NCI-H2107 treated with DMSO at 0.1 percent for 48 hours (cell line): ENCODE measurements at regions not wholly inside any gene's neighbourhood (a gene's known extent, or its start where the extent isn't known, plus 50 kb on each side); places are given as distances from the start of the nearest gene placed in this dataset.
"Not testable (repeated sequence)": the region's sequence is repeated elsewhere in the genome, so short reads cannot be mapped to it uniquely, and the experiment has no call there.

Experiments used
- DNase-seq: peaks from one replicate; lab custom pipeline; 2025; ENCODE audit not compliant: unreplicated experiment; lab: John Stamatoyannopoulos, UW

DNA sequence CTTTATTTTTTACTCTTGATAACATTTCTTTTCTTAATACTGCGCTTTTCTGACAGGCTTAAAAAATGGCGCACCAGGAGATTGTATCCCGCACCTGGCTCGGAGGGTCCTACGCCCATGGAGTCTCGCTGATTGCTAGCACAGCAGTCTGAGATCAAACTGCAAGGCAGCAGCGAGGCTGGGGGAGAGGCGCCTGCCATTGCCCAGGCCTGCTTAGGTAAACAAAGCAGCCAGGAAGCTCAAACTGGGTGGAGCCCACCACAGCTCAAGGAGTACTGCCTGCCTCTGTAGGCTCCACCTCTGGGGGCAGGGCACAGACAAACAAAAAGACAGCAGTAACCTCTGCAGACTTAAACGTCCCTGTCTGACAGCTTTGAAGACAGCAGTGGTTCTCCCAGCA is 264.2 kb upstream of the EYS start:
- not testable (repeated sequence) for DNase-seq

DNA sequence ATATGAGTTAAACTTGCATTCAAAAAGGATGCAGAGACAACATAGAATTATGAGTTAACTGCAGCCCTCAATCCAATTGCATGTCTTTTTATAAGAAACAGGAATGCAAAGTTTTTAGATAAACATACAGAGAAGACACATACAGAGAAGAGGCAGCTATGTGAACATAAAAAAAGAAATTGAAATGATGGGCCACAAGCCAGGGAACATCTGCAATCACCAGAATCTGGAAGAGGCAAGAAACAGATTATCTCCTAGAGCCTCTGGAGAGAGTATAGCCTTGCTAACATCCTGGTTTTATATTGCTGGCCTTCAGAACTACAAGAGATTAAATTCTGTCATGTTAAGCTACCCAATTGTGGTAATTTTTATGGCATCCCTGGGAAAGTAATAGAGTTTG is 257.2 kb upstream of the EYS start:
- DNase-seq = no peak

DNA sequence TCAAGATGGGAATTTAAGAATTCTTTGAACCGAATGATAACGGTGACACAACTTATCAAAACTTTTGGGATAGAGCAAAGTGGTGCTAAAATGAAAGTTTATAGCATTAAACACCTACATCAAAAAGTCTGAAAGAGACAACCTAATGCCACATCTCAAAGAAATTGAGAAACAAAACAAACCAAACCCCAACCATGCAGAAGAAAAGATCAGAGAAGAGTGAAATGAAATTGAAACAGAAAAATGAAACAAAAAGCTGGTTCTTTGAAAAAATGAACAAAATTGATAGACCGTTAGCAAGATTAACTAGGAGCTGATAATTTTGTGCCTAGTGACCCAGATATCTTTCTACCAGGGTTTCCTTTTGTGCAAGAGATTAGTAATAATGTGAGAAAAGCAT is 248.0 kb upstream of the EYS start:
- DNase-seq = no peak

DNA sequence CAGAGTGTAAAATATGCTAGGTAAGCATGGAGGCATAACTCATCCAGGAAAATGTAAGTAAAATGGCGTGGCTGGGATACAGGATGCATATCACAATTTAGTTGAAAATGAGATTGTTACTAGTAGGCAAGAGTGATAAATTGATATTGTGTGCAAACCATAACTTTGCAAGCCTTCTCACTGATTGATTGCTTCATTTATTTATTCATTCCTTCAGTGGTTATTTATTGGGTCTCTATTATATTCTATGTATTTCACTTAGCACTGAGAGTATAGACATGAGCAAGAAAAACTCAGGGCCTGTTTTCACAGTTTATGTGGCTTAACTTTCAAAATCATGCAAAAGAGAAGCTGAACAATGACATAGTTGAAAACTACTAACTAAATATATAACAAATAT is 241.0 kb upstream of the EYS start:
- DNase-seq = no peak

DNA sequence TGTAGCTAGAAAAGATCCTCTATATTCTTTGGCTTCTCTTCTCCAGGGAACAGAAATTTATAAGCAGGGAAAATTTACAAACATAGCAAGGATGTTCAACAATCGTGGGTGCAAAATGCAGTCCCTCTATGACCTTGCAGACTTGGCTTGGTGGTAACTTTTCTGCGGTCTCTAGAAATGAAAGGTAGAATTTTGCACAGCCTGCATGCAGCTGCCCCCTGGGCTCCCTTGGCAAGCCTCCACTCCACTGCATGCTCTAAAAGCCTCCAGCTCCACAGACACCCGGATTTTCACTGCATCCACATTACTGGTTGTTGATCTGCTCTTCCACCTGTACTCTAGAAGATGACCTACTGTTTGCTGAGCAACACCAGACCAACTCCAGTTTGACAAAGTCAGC is 236.5 kb upstream of the EYS start:
- no peak for DNase-seq

DNA sequence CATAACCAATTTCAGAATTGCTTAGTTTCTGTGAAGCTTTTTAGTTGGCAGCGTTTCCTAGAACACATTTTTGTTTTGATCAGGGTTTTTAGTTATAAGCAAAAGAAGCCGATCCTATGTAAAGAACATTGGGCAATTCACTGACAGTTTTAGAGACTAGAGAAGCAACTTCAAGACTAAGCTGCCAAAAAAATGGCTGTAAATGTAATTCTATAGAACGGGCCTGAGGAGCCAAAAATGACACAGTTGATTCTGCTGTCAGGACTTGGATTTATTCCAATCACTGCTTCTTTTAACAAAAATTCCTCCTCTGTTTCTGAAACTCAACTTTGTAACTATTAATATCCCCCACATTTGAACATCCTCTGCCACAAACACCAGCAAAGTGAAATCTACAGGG is 236.0 kb upstream of the EYS start:
- no peak for DNase-seq

DNA sequence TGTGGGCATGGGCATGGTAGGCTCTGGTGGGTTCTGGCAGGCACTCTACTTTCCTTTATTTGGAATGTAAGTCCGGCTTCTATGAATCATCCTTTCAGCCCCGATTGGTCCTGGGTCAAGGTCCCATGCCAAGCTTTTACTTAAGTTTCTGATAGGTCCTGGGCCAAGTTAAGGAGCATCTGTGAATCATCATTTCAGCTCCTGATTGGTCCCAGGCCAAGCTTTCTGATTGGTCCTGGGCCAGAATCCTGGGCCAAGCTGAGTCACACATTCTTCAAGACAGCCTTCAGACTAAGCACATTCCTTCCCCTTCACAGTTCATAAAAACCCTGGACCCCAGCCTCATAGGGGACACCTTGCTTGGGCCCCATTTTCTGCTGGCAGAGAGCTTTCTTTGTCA is 231.0 kb upstream of the EYS start:
- no peak for DNase-seq

DNA sequence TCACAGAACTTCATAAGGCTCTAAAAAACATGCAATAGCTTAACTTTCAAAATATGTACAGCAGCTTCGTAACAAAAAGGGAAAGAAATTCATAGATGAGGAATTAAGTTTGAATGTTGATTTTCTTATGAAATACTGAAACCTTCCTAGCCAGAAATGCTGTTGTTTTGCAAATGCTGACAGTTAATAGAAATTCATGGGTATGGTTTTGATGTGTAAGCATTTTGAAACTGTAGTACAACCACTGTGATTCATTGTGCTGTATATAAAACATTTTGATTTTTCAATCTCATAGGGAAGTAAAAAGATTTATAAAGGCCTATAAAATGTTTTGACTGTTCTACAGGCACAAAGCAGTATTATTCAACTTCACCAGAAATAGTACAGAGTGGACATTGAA is 228.4 kb upstream of the EYS start:
- no peak for DNase-seq

DNA sequence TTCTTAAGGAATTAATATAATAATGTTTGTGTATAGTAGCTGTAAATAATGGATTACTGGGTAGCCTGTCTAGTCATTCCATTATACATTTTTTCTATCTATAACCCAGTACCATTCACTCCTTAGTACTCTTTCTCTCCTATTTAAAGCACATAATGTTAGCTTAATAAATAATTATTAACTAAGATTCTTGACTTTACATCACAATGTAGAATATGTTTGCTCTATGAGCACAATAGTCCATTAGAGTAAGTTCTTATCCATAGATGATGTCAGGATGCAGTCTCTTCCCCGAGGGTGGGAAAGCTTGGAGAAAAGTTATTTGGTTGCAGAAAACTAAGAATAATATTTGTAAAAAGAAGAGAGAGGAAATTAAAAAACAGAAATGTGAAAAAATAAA is 226.4 kb upstream of the EYS start:
- DNase-seq = no peak

DNA sequence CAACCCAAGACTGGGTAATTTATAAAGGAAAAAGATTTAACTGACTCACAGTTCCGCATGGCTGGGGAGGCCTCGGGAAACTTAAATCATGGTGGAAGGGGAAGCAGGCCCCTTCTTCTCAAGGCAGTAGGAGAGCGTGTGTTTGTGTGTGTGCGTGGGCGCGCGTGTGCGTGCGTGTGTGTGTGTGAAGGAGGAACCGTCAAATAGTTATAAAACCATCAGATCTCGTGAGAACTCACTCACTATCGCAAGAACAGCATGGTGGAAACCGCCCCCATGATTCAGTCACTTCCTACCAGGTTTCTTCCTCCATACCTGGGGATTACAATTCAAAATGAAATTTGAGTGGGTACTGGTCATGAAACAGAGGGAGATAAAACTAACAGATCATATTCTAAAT is 220.1 kb upstream of the EYS start:
- DNase-seq = no peak

DNA sequence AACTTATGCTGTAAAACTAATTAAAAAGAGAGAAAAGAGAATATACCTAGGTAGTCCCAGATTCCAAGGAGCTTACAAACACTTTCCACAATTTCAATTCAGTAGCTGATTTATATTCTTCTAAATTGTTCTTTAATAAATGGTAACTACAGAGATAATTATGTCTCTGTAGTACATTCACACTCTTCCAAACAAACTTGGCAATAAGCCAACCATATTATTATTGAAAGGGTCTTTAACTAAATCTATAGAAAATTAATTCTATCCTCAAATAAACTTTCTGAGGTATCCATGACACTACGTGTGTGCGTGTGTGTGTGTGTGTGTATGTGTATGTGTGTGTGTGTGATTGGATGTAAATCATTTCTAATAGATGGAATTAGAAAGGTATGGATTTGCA is 217.4 kb upstream of the EYS start:
- no peak for DNase-seq

DNA sequence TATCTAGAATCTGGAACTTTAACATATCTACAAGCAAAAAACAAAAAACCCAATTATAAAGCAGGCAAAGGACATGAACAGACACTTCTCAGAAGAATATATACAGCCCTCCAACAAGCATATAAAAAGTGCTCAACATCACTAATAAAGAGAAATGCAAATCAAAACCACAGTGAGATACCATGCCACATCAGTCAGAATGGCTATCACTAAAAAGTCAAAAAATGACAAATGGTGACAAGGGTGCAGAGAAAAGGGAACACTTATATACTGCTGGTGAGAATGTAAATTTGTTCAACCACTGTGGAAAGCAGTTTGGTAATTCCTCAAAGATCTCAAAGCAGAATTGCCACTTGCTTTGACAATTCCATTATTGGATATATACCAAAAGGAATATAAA is 215.0 kb upstream of the EYS start:
- no peak for DNase-seq

DNA sequence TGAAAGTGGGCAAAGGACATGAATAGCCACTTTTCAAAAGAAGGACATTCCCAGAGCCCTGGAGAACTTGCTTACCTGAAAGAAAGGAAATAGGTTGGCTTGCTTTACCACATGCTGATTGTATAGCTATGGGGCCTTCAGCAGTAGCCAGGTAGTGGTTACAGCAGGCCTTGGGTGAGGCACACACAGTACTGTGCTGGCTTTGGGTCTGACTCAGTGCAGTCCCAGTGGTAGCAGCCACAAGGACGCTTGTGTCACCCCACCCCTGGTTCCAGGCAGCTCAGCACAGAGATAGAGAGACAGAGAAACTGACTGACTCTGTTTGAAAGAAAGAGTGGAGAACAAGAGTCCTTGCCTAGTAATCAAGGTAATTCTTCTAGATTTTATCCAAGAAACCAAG is 201.0 kb upstream of the EYS start:
- no peak for DNase-seq

DNA sequence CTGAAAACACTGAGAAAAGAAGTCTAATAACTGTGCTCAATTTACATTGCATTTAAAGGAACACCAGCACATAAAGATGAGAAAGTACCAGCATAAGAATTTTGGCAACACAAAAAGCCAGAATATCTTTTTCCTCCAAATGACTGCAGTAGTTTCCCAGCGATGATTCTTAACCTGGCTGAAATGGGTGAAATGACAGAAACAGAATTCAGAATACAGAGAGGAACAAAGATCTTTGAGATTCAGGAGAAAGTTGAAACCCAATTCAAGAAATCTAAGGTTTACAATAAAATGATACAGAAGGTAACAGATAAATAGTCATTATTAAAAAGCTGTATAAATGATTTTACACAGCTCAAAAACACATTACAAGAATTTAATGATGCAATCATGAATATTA is 197.0 kb upstream of the EYS start:
- no peak for DNase-seq

DNA sequence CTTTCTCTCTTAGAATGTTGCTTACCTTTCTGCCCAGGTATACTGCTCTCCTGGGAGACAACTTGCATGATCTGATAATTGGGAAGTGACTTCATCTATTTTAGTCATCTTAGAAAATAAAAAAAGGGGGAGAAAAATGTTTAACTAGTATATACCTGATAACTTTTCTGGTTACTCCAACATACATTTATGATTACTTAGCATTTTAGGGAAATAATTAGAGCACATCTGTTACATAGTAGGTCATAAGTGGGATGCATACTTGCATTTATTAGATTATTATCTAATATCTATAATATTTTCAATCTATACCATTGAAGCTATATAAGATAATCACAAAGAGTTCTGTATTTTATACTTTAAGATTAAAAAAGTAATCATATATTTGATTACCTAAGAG is 193.9 kb upstream of the EYS start:
- DNase-seq = no peak

DNA sequence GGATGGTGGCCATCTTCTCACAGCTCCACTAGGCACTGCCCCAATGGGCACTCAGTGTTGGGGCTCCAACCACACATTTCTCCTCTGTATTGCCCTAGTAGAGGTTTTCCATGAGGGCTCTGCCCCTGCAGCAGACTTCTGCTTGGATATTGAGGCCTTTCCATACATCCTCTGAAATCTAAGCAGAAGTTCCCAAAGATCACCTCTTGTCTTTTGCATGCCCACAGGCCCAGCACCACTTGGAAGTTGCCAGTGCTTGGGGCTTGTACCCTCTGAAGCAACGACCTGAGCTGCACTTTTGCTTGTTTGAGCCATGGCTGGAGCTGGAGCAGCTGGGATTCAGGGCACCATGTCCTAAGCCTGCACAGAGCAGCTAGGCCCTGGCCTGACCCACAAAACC is 189.1 kb upstream of the EYS start:
- DNase-seq = no peak

DNA sequence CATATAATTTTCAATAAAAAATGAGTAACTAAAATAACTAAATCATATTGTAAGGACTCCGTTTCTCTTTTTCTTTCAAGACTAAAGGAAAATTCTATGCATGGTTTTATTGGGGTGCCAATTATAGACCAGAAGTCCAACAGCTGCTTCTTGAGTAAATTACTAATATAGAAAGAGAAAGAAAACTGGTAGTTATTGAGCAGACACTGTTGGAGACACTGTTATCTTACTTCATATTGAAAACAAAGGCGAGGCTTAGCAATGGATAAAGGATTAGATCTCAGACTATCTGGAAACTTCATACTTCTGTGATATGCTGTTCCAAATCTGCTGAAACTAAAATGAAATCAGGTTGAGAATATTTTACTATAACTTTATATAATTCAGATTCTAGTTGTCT is 169.6 kb upstream of the EYS start:
- no peak for DNase-seq

DNA sequence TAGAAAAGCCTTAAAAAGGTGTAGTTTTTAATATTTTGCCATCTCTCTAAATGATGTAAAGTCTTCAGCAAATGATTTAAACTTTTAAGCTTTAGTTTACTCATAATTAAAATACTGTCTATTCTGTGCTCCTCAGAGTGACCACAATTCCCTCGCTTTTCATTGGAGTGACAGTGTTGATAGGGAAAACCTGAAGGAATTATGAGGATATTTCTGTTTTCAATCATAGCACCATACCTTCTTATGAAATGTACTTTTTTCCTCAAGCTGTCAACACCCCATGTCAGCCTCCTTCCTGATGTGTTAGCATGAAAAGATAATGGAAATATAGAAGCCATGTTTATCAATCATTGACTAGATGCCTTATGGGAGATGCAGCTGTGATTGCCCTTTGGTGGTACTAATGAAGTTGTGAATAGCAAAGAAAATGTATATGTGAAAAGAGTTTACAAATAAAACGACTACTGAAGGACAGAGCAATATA is 145.4 kb upstream of the EYS start:
- no peak for DNase-seq

DNA sequence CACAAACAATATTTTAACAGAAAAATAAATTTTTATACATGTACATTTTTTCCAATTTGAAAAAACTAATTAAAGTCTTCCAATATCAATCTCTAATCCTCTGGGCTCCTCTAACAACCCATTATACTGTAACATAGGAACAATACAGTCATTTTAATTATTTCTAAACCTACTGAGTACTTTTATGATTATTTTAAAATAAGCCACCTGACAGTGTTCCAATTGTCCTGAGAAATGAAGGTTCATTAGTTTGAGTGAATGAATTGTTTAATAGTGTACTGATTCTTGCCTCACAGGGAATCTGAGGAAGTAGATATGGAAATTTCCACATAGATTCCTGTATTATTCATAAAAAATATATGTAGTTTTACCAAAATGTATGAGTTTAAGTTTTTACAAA is 123.1 kb upstream of the EYS start:
- no peak for DNase-seq

DNA sequence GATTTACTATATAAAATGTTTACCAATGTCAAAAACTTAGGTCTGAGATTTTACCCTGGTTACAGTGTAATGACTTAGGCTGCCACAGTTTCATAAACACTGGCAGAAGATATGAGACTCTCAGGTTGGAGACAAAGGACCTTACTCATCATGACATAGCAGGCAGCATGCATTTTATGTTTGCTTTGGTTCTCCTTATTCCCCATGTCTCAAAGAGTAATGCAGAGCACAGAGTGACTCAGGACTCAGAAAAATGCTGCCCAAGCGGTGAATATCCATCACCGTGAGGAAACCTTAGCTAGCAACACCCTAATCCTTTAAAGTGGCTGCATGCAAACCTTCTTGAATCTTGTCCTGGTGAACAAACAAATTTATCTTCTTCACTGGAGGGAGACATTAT is 112.1 kb upstream of the EYS start:
- no peak for DNase-seq

DNA sequence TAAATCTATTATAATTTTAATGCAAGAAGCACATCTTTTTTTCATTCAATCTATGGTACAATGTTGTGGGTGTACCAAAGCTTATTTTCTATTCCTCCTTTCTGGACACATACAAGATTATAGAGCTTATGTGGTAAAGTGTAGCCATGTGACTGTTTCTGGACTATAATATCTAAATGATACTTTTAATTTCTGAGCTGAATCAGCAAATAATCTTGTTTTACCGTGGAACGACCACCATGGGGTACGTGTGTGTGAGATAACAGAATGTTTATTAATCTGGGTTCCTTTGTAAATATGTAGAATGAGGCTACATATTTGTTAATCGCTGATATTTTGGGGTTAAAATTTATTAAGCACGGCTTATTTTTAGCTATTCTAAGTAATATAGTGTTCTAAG is 111.5 kb upstream of the EYS start:
- DNase-seq = no peak

DNA sequence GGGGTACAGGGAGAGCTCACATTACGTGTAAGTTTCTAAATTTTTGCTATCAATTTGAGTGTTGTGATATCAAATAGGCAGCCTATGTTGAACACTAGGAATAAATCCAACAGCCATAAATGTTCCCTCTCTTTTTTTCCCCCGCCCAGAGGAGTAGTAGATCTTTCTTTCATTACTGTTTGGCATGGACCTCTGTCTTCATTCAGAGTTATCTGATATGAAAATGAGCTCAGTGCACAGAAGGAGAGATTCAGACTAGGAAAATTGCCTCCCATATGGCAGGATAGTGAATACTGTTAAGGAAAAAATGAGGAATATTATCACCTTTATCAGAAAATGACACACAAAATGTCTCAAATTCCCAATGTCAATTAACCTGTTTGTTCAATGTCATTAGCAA is 110.0 kb upstream of the EYS start:
- no peak for DNase-seq

DNA sequence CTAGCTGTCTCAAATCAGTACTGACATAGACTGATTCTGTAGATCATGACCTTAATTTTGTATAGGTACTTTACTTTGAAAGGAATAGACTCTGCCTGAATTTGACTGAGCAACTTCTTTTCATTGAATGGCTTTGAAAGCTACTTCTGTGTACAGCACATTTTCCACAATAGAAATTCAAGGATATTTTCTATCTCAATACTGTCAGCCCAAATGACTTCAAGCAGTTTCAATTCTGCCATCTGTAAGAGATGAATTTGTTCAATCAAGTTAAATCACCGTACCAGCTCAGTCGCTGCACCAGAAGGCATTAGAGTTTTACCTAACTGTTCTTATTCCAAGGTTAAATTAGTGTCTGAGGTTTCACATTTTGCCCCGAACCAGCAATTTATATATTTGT is 107.0 kb upstream of the EYS start:
- no peak for DNase-seq

DNA sequence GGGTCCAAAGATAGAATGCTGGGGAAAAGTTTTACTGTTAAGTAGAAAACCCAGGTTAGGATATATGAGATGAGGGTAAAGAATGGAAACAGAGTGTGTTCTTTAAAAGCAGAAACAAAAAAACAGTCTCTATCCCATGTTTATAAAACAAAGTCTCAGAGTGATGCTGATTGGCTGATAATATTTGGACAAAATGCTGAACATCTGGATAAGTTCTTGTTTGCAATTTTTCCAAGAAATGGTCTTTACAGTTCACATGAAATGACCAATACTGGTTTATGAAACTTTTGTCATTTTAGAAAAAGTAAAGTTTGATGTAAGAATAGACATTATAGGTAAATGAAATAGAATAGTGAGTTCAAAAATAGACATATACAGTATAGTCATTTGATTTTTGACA is 96.2 kb upstream of the EYS start:
- no peak for DNase-seq
